Gastrocnemius medialis (tissue), 4 donors: ENCODE measurements at regions not wholly inside any gene's neighbourhood (a gene's known extent, or its start where the extent isn't known, plus 50 kb on each side); places are given as distances from the start of the nearest gene placed in this dataset.
"Not testable (repeated sequence)": the region's sequence is repeated elsewhere in the genome, so short reads cannot be mapped to it uniquely, and the experiment has no call there.

Experiments used
- ATAC-seq, 2 donors: fragments of 150-250 bp; one replicate each; pipeline ENCODE4 v1.9.1; 2016
- DNase-seq, 2 donors: peaks; one replicate each; pipeline ENCODE4 v3.0.0-alpha.2; 2019
- H3K27ac ChIP-seq, 4 donors: fragments of 200-600 bp; sonication (generic); 1 replicate in 1 of 4; 2 replicates in 3 of 4; pipeline ENCODE4 v1.5.1; 2016 to 2018; ENCODE audit warnings: mild to moderate bottlenecking in 2 of 4, moderate library complexity in 1 of 4
- H3K27me3 ChIP-seq, 3 donors: fragments of 200-600 bp; sonication (generic) in 2 of 3; 1 replicate in 1 of 3; 2 replicates in 2 of 3; pipeline versions ENCODE4 v1.5.1 to v1.6.0; 2016 to 2019; ENCODE audit warnings: mild to moderate bottlenecking in 1 of 3, moderate library complexity in 1 of 3
- H3K36me3 ChIP-seq, 2 donors: fragments of 200-600 bp; sonication (generic) in 1 of 2; one replicate each; pipeline ENCODE4 v1.5.1; 2017 to 2018
- H3K4me1 ChIP-seq, 2 donors: fragments of 200-600 bp; sonication (generic) in 1 of 2; one replicate each; pipeline ENCODE4 v1.5.1; 2016 to 2017; ENCODE audit warnings: mild to moderate bottlenecking in 2 of 2
- H3K4me3 ChIP-seq, 4 donors: fragments of 200-600 bp; sonication (generic) in 3 of 4; 1 replicate in 1 of 4; 2 replicates in 3 of 4; pipeline ENCODE4 v1.5.1; 2016 to 2019; ENCODE audit warnings: mild to moderate bottlenecking in 2 of 4
- H3K9me3 ChIP-seq, 3 donors: fragments of 200-600 bp; sonication (generic) in 2 of 3; 1 replicate in 1 of 3; 2 replicates in 2 of 3; pipeline ENCODE4 v1.5.1; 2016 to 2019
- CTCF ChIP-seq, 5 experiments: fragments of 450-650 bp in 3 of 5; fragments of 200-600 bp in 2 of 5; sonication (generic) in 2 of 5; IDR thresholded peaks in 4 of 5; conservative IDR thresholded peaks in 1 of 5; 1 replicate in 4 of 5; 2 replicates in 1 of 5; pipeline ENCODE4 v1.5.1; 2016 to 2019; ENCODE audit warnings: antibody characterized with exemption in 5 of 5, mild to moderate bottlenecking in 3 of 5, moderate library complexity in 3 of 5
- POLR2A ChIP-seq, 2 donors: fragments of 450-650 bp; IDR thresholded peaks; one replicate each; pipeline ENCODE4 v1.6.1; 2017; ENCODE audit warnings: antibody characterized with exemption in 2 of 2, mild to moderate bottlenecking in 2 of 2, moderate library complexity in 2 of 2
- in situ Hi-C, 4 donors: fragments of 200-750 bp; cut with MboI; loops; one replicate each; pipeline versions ENCODE4 v1.15.0 to v1.8.0; 2017; ENCODE audit warnings: low sequenced_read_pairs in 4 of 4
- intact Hi-C: fragments of 100-400 bp; cut with DNase I; formaldehyde crosslinking; loops from one replicate; pipeline ENCODE4 v1.15.1; 2023; ENCODE audit warnings: low total_unique reads

- DNase-seq, result no peak
- H3K27ac ChIP-seq, result no peak overlapping the region
- H3K27me3 ChIP-seq, result peaks cover 22 to 40% (median 33%) of the 10 kb centered on the region in 3 donors
- intact Hi-C loops, result no loop called here
- H3K4me3 ChIP-seq, result no peak overlapping the region
- peaks cover 0 to 3% (median 0%) of the 10 kb centered on the region in 3 donors for H3K9me3 ChIP-seq
- TF ChIP-seq CTCF (IDR thresholded peaks at IDR 0.05 in 4 of 5, conservative IDR thresholded peaks at IDR 0.05 in 1 of 5) (no peak), POLR2A (IDR thresholded peaks at IDR 0.05) (no peak)
- no peaks in the 10 kb centered on the region for H3K4me1 ChIP-seq
- no peaks in the 10 kb centered on the region for H3K36me3 ChIP-seq
- in situ Hi-C loops, result no loop called here
- ATAC-seq, result no peak
Measured at GRCh38 chr2:242047963-242048362, 178.4 kb downstream of the RTP5 start.

GRCh38 chr2:242048479-242048878 is 178.9 kb downstream of the RTP5 start:
- Histone ChIP-seq H3K36me3 (no peaks in the 10 kb centered on the region), H3K27ac (no peak overlapping the region), H3K4me3 (no peak overlapping the region), H3K27me3 (peaks cover 22 to 36% (median 29%) of the 10 kb centered on the region in 3 donors), H3K9me3 (peaks cover 0 to 3% (median 0%) of the 10 kb centered on the region in 3 donors), H3K4me1 (no peaks in the 10 kb centered on the region)
- intact Hi-C loops (no loop called here), in situ Hi-C loops (no loop called here)
- ATAC-seq (no peak), DNase-seq (no peak)
- TF ChIP-seq CTCF (IDR thresholded peaks at IDR 0.05 in 4 of 5, conservative IDR thresholded peaks at IDR 0.05 in 1 of 5), result no peak
- no peak for TF ChIP-seq POLR2A (IDR thresholded peaks at IDR 0.05)

- DNase-seq, in situ Hi-C loops, H3K4me3 ChIP-seq, H3K36me3 ChIP-seq, H3K9me3 ChIP-seq, H3K4me1 ChIP-seq, H3K27ac ChIP-seq, intact Hi-C loops, ATAC-seq: not testable (repeated sequence)
- H3K27me3 ChIP-seq, result peaks cover 21 to 25% (median 25%) of the 10 kb centered on the region in 3 donors
Measured at GRCh38 chr2:242049492-242049891, 180.0 kb downstream of the RTP5 start.

- no peak for TF ChIP-seq POLR2A (IDR thresholded peaks at IDR 0.05)
- TF ChIP-seq CTCF (IDR thresholded peaks at IDR 0.05 in 4 of 5, conservative IDR thresholded peaks at IDR 0.05 in 1 of 5), result no peak
- no peak for DNase-seq
- Histone ChIP-seq H3K4me1 (no peaks in the 10 kb centered on the region), H3K4me3 (no peak overlapping the region), H3K9me3 (peaks cover 0 to 3% (median 0%) of the 10 kb centered on the region in 3 donors), H3K27me3 (peaks cover 13 to 22% (median 22%) of the 10 kb centered on the region in 3 donors), H3K36me3 (no peaks in the 10 kb centered on the region), H3K27ac (no peak overlapping the region)
- in situ Hi-C loops, result no loop called here
- no peak for ATAC-seq
- intact Hi-C loops, result no loop called here
Measured at GRCh38 chr2:242051463-242051862, 181.9 kb downstream of the RTP5 start.

DNA sequence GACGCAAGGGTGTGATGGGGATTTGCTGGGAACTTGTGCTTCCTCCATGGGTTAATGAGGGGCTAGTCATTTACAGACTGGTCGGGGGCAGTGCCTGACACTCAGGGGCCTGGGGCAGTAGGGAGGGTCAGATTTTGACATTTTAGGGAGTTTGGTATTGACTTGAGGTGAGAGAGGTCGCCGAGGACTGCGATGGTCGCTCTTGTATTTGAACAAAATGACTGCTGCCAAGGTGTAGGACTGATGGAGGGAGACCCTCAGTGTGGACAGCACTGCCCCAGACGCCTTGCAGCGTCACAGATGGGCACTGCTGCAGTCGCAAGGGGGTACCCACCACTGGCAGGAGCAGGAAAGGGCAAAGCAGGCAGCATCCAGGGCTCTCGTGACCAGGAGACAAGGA is 182.9 kb downstream of the RTP5 start:
- Histone ChIP-seq H3K27me3 (peaks cover 17 to 30% (median 25%) of the 10 kb centered on the region in 3 donors), H3K4me1 (no peaks in the 10 kb centered on the region), H3K9me3 (peaks cover 0 to 3% (median 0%) of the 10 kb centered on the region in 3 donors), H3K4me3 (no peak overlapping the region), H3K36me3 (no peaks in the 10 kb centered on the region), H3K27ac (no peak overlapping the region)
- in situ Hi-C loops (no loop called here), intact Hi-C loops (no loop called here)
- no peak for ATAC-seq
- no peak for DNase-seq
- TF ChIP-seq CTCF (IDR thresholded peaks at IDR 0.05 in 4 of 5, conservative IDR thresholded peaks at IDR 0.05 in 1 of 5) (no peak), POLR2A (IDR thresholded peaks at IDR 0.05) (no peak)
